MCF 10A (cell line): ENCODE measurements at regions not wholly inside any gene's neighbourhood (a gene's known extent, or its start where the extent isn't known, plus 50 kb on each side); places are given as distances from the start of the nearest gene placed in this dataset.

ENCODE experiments used
- BruUV-seq: library from RNA; stranded (reverse); fragments of 400-500 nt; replicated peaks from 2 replicates; lab custom pipeline; 2021; lab: Mats Ljungman, UMichigan
- CTCF ChIA-PET: fragments of 300-600 bp; sonication (Branson Sonifier 250); formaldehyde crosslinking; extraction: SDS; loops from one replicate; lab custom pipeline; 2021; ENCODE audit warnings: antibody characterized with exemption, inconsistent platforms; lab: Yijun Ruan, JAX
- POLR2A ChIA-PET: fragments of 300-600, 350-650 bp; sonication (Branson Sonifier 250); formaldehyde crosslinking; extraction: SDS; loops from one replicate; lab custom pipeline; 2020; ENCODE audit warnings: antibody characterized with exemption, inconsistent platforms; lab: Yijun Ruan, JAX
- DNase-seq: peaks from one replicate; pipeline ENCODE4 v3.0.0-alpha.2; 2018; ENCODE audit not compliant: unreplicated experiment
- H3K27ac Mint-ChIP-seq: one replicate; pipeline ENCODE4 v1.8.0; 2022; ENCODE audit warnings: mild to moderate bottlenecking, low read depth, mixed read lengths; ENCODE audit not compliant: unreplicated experiment
- H3K27me3 Mint-ChIP-seq: one replicate; pipeline ENCODE4 v1.8.0; 2022; ENCODE audit warnings: mixed read lengths; ENCODE audit not compliant: insufficient read depth, unreplicated experiment
- H3K36me3 Mint-ChIP-seq: one replicate; pipeline ENCODE4 v1.8.0; 2022; ENCODE audit warnings: mild to moderate bottlenecking, moderate library complexity, mixed read lengths; ENCODE audit not compliant: insufficient read depth, unreplicated experiment
- H3K4me1 Mint-ChIP-seq: one replicate; pipeline ENCODE4 v1.8.0; 2022; ENCODE audit warnings: mixed read lengths; ENCODE audit not compliant: insufficient read depth, unreplicated experiment
- H3K4me3 Mint-ChIP-seq: one replicate; pipeline ENCODE4 v1.8.0; 2022; ENCODE audit warnings: mild to moderate bottlenecking, moderate library complexity, mixed read lengths; ENCODE audit not compliant: unreplicated experiment
- H3K9me3 Mint-ChIP-seq: one replicate; pipeline ENCODE4 v1.8.0; 2022; ENCODE audit warnings: mixed read lengths; ENCODE audit not compliant: unreplicated experiment
- intact Hi-C: fragments of 100-400 bp; cut with micrococcal nuclease; formaldehyde crosslinking; loops from 2 replicates; pipeline ENCODE4 v1.14.1; 2022
- TF ChIP-seq, protein P1 (sequence below): fragments of 200-600 bp; IDR thresholded peaks from one replicate; pipeline ENCODE4 v1.8.0; 2022; ENCODE audit warnings: antibody characterized with exemption, mild to moderate bottlenecking; ENCODE audit not compliant: unreplicated experiment

DNA sequence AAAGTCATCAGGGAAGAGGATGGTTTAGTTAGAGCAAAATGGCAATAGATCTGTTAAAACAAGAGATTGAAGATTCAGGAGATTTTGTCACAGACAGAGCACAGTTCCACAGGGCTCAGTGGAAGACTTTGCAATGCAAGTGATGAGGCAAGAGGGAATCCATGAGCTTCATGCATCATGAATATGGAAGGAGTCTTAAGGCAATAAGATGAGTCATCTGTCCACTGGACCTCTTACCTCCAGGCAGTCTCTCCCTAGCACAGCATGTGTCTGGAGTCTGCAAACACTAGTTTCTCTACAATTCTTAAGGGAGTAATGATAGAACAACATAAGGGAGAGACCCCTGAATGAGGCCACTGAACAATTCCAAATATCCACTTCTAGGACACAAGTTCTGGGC lies 245.7 kb downstream of the NXPE2 start:
- BruUV-seq, result no TSS peak
- TF ChIP-seq, protein P1, sequence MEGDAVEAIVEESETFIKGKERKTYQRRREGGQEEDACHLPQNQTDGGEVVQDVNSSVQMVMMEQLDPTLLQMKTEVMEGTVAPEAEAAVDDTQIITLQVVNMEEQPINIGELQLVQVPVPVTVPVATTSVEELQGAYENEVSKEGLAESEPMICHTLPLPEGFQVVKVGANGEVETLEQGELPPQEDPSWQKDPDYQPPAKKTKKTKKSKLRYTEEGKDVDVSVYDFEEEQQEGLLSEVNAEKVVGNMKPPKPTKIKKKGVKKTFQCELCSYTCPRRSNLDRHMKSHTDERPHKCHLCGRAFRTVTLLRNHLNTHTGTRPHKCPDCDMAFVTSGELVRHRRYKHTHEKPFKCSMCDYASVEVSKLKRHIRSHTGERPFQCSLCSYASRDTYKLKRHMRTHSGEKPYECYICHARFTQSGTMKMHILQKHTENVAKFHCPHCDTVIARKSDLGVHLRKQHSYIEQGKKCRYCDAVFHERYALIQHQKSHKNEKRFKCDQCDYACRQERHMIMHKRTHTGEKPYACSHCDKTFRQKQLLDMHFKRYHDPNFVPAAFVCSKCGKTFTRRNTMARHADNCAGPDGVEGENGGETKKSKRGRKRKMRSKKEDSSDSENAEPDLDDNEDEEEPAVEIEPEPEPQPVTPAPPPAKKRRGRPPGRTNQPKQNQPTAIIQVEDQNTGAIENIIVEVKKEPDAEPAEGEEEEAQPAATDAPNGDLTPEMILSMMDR, result no peak
- peaks cover 19% of the 10 kb centered on the region for H3K9me3 Mint-ChIP-seq
- DNase-seq, result no peak
- intact Hi-C loops, result no loop called here
- H3K27me3 Mint-ChIP-seq, result peaks cover 13% of the 10 kb centered on the region
- POLR2A ChIA-PET, result no interaction called here
- CTCF ChIA-PET, result interaction anchor here (0.8 kb wide), 1 partner anchor 668 kb away, joined by 3 read pairs; no protein-coding TSS in a partner anchor
- H3K27ac Mint-ChIP-seq, result no peak overlapping the region
- no peak overlapping the region for H3K4me3 Mint-ChIP-seq
- no peaks in the 10 kb centered on the region for H3K4me1 Mint-ChIP-seq
- no peaks in the 10 kb centered on the region for H3K36me3 Mint-ChIP-seq

DNA sequence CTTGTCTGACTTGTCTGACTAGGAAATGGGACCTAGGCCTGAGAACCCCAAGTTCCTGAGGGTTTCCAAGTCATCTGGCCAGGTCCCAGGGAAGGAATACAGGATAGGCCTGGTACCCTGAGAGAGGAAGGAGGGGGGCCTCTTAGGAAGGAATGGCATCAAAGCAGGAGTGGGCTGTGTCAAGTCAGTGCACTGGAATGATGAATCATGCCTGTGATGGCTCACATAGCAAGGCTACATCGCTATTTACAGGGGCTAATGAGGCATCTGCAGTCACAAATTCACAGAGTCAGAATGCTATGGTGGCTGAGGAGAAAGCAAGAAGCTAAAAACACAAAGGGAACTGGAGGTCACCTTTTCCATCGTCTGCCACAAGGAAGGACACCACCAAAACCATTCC lies 247.3 kb downstream of the NXPE2 start:
- CTCF ChIA-PET, result interaction anchor here (1.0 kb wide), 1 partner anchor 30 kb away, joined by 3 read pairs; no protein-coding TSS in a partner anchor
- H3K9me3 Mint-ChIP-seq, result peaks cover 19% of the 10 kb centered on the region
- peaks cover 13% of the 10 kb centered on the region for H3K27me3 Mint-ChIP-seq
- POLR2A ChIA-PET, result no interaction called here
- H3K4me1 Mint-ChIP-seq, result no peaks in the 10 kb centered on the region
- no peak for DNase-seq
- H3K36me3 Mint-ChIP-seq, result no peaks in the 10 kb centered on the region
- no peak overlapping the region for H3K4me3 Mint-ChIP-seq
- intact Hi-C loops, result no loop called here
- TF ChIP-seq, protein P1, result no peak
- BruUV-seq, result no TSS peak
- no peak overlapping the region for H3K27ac Mint-ChIP-seq

DNA sequence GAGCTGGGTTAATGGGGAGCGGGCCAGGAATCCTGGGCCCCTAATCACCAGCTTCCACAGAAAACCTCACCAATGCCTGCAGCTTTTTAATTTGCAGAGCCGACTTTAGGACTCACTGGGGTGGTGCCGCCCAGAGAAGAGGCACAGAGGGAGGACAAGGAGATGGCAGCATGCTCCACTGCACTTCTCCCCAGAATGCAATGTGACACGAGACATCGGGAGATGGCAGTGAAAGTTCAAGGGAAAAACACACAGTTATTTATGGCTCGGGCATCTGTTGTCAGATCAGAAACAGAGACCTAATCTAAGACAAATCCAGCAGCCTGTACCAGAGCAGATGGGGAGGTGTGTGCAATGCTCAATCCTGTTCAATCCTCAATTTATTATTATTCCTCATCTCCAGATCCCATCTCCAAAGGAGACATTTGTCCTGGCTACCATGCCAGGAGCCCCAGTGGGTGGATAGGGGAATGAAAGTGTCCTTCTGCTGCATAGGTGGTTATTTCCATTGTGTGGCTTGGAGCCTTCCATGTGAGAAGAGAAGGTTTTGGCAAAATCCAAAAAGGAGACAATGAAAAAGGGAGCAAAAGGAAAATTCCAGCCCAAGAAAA lies 250.0 kb downstream of the NXPE2 start:
- POLR2A ChIA-PET, result no interaction called here
- Mint-ChIP-seq H3K36me3 (no peaks in the 10 kb centered on the region), H3K4me3 (no peak overlapping the region), H3K9me3 (peaks cover 30% of the 10 kb centered on the region), H3K27me3 (peaks cover 13% of the 10 kb centered on the region), H3K4me1 (no peaks in the 10 kb centered on the region), H3K27ac (no peak overlapping the region)
- TF ChIP-seq, protein P1, result no peak
- BruUV-seq, result no TSS peak
- no peak for DNase-seq
- CTCF ChIA-PET, result no interaction called here
- intact Hi-C loops, result no loop called here

DNA sequence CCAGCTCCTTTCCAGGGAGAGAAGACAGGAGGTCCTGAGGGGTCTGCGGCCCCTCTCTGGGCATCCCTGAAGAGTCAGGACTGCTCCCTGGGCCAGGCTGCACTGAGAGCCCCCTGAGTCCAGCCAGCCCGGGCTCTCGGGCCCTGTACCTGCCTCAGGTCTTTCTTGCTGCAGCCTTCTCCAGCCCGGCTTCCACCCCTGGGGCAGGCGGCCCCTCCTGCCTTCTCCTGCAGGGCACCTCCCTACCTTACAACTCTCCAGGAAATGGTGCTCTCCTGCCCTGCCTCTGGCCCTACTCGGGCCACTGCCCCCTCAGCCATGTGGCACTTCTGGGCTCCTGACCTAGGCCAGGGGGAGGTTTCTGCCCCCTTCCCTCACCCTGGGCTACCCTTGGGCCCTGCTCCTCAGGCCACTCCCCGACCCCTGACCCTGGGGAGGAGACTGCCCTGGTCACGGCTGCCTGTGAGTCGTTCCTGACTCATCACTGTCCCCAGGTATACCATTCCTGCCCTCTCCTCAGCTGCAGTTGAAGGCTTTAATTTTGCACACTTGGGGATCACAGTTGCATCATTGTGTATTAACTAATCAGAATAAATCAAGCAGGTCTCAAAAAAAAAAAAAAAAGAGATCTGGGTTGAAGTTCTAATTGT lies 251.1 kb downstream of the NXPE2 start:
- TF ChIP-seq, protein P1, result no peak
- Mint-ChIP-seq H3K9me3 (peaks cover 32% of the 10 kb centered on the region), H3K27me3 (peaks cover 13% of the 10 kb centered on the region), H3K4me1 (no peaks in the 10 kb centered on the region), H3K4me3 (no peak overlapping the region), H3K36me3 (no peaks in the 10 kb centered on the region), H3K27ac (no peak overlapping the region)
- intact Hi-C loops, result no loop called here
- BruUV-seq, result no TSS peak
- POLR2A ChIA-PET, result no interaction called here
- no peak for DNase-seq
- CTCF ChIA-PET, result no interaction called here
